ENCODE measurements at regions not wholly inside any gene's neighbourhood (a gene's known extent, or its start where the extent isn't known, plus 50 kb on each side); places are given as distances from the start of the nearest gene placed in this dataset.

DNA sequence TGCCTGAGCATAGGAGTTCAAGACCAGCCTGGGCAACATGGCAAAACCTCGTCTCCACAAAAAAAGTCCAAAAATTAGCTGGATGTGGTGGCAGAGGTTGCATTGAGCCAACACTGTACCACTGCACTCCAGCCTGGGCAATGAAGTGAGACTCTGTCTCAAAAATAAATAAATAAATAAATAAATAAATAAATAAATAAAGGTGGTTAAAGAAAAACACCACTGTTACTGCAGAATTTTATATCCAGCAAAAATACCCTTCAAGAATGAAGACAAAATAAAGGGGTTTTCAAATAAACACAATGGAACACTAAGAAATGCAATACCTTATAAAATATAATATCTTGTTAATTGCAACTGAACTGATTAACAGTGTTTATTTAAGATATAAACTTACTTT is 150.2 kb upstream of the TBCA start (continued):
- TF ChIP-seq ZNF444 (CRISPR knock-in tag; IDR thresholded peaks at IDR 0.05) (no peak), SRSF1 (IDR thresholded peaks at IDR 0.05; ENCODE audit: low read depth, low read length) (no peak), SLC30A9 (CRISPR knock-in tag; IDR thresholded peaks at IDR 0.05) (no peak)

GRCh38 chr5:77925503-77925902 is 149.4 kb upstream of the TBCA start:
- H3K36me3 ChIP-seq (ENCODE audit: control insufficient read depth, insufficient read depth, low read length): no peaks in the 10 kb centered on the region; the same call in 2 of the 3 replicates
- ATAC-seq (no peak), DNase-seq (ENCODE audit: extremely low read depth in 1 of 4, low spot score in 3 of 4) (no peak), FAIRE-seq (no peak)
- no peaks in the 10 kb centered on the region for H4K20me1 ChIP-seq (replicated peaks; ENCODE audit: control insufficient read depth, insufficient read depth, low read length)
- H3K27ac ChIP-seq (ENCODE audit: extremely low read depth, low read depth, low read length): no peak overlapping the region
- no peak overlapping the region for H3K4me3 ChIP-seq
- intact Hi-C loops (cut with micrococcal nuclease): no loop called here
- no peak overlapping the region for H3K4me2 ChIP-seq (ENCODE audit: insufficient read depth, low read length)
- ChIA-PET POLR2A (interaction anchor here (1.2 kb wide), 1 partner anchor 19 kb away, joined by 3 read pairs; no protein-coding TSS in a partner anchor), CTCF (ENCODE audit: low intra/inter-chr PET ratio) (no interaction called here)
- no peaks in the 10 kb centered on the region for H3K79me2 ChIP-seq (ENCODE audit: control insufficient read depth, insufficient read depth, low read length)
- no peak overlapping the region for H2AFZ ChIP-seq (ENCODE audit: low read depth, low read length)
- peaks cover 6 to 14% of the 10 kb centered on the region in 2 experiments; a peak in 3 of 5 replicates for H3K27me3 ChIP-seq (ENCODE audit: control insufficient read depth in 2 of 2, insufficient read depth in 2 of 2, low read length in 2 of 2)
- no peak overlapping the region for H3K9ac ChIP-seq (ENCODE audit: insufficient read depth in 1 of 2, low read depth in 2 of 2, low read length in 2 of 2)
- no peaks in the 10 kb centered on the region for H3K9me1 ChIP-seq (ENCODE audit: control insufficient read depth, insufficient read depth, low read length)
- no TSS peak for BruUV-seq (replicated peaks)
- in situ Hi-C loops (cut with MboI): no loop called here
- H3K9me3 ChIP-seq (replicated peaks; ENCODE audit: control insufficient read depth, insufficient read depth, low read depth, low read length): no peaks in the 10 kb centered on the region
- no peaks in the 10 kb centered on the region; a peak in 1 of 5 replicates for H3K4me1 ChIP-seq (replicated peaks in 1 of 2; ENCODE audit: control insufficient read depth in 2 of 2, insufficient read depth in 2 of 2, low read length in 2 of 2)
- WGBS (ENCODE audit: insufficient coverage, low coverage, missing lambda C conversion rate): 11% methylated on average over 3 of the region's 3 CpGs
- TF ChIP-seq ZBTB2 (IDR thresholded peaks at IDR 0.05): no peak
- TF ChIP-seq, protein P1, sequence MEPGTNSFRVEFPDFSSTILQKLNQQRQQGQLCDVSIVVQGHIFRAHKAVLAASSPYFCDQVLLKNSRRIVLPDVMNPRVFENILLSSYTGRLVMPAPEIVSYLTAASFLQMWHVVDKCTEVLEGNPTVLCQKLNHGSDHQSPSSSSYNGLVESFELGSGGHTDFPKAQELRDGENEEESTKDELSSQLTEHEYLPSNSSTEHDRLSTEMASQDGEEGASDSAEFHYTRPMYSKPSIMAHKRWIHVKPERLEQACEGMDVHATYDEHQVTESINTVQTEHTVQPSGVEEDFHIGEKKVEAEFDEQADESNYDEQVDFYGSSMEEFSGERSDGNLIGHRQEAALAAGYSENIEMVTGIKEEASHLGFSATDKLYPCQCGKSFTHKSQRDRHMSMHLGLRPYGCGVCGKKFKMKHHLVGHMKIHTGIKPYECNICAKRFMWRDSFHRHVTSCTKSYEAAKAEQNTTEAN (CRISPR knock-in tag; IDR thresholded peaks at IDR 0.05): no peak
- no peak for TF ChIP-seq ZKSCAN8 (CRISPR knock-in tag; IDR thresholded peaks at IDR 0.05)
- no peak for TF ChIP-seq EHMT2 (IDR thresholded peaks at IDR 0.05)
- no peak for TF ChIP-seq ZBTB33 (CRISPR knock-in tag; IDR thresholded peaks at IDR 0.05)
- no peak for TF ChIP-seq ZNF197 (CRISPR knock-in tag; IDR thresholded peaks at IDR 0.05; ENCODE audit: low read depth)
- no peak for TF ChIP-seq BHLHE40 (IDR thresholded peaks at IDR 0.05; ENCODE audit: low read length)
- TF ChIP-seq HDAC3 (IDR thresholded peaks at IDR 0.05; ENCODE audit: borderline replicate concordance, partially characterized antibody): no peak
- no peak for TF ChIP-seq RAD51 (IDR thresholded peaks at IDR 0.05; ENCODE audit: borderline replicate concordance, low read depth)
- no peak for TF ChIP-seq ZBED1 (IDR thresholded peaks at IDR 0.05)
- TF ChIP-seq, protein P2, sequence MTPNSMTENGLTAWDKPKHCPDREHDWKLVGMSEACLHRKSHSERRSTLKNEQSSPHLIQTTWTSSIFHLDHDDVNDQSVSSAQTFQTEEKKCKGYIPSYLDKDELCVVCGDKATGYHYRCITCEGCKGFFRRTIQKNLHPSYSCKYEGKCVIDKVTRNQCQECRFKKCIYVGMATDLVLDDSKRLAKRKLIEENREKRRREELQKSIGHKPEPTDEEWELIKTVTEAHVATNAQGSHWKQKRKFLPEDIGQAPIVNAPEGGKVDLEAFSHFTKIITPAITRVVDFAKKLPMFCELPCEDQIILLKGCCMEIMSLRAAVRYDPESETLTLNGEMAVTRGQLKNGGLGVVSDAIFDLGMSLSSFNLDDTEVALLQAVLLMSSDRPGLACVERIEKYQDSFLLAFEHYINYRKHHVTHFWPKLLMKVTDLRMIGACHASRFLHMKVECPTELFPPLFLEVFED (CRISPR knock-in tag; conservative IDR thresholded peaks at IDR 0.05): no peak
- TF ChIP-seq ZNF12 (CRISPR knock-in tag; IDR thresholded peaks at IDR 0.05): no peak
